Glutamatergic neuron (in vitro differentiated cells): ENCODE measurements at regions not wholly inside any gene's neighbourhood (a gene's known extent, or its start where the extent isn't known, plus 50 kb on each side); places are given as distances from the start of the nearest gene placed in this dataset.

Source experiments
- DNase-seq: peaks from one replicate; pipeline ENCODE4 v3.0.0; 2022
- H3K27ac Mint-ChIP-seq: one replicate; pipeline ENCODE4 v1.8.0; 2020; ENCODE audit warnings: mild to moderate bottlenecking, mixed read lengths, inconsistent platforms; ENCODE audit not compliant: unreplicated experiment
- H3K27me3 Mint-ChIP-seq: one replicate; pipeline ENCODE4 v1.8.0; 2020; ENCODE audit warnings: mild to moderate bottlenecking, moderate library complexity, mixed read lengths, inconsistent platforms; ENCODE audit not compliant: unreplicated experiment
- H3K36me3 Mint-ChIP-seq: one replicate; pipeline ENCODE4 v1.8.0; 2020; ENCODE audit warnings: mild to moderate bottlenecking, mixed read lengths, inconsistent platforms; ENCODE audit not compliant: unreplicated experiment
- H3K4me1 Mint-ChIP-seq: one replicate; pipeline ENCODE4 v1.8.0; 2020; ENCODE audit warnings: mild to moderate bottlenecking, low read depth, mixed read lengths, inconsistent platforms; ENCODE audit not compliant: unreplicated experiment
- H3K4me3 Mint-ChIP-seq: one replicate; pipeline ENCODE4 v1.8.0; 2020; ENCODE audit warnings: mild to moderate bottlenecking, mixed read lengths, inconsistent platforms; ENCODE audit not compliant: unreplicated experiment
- H3K9me3 Mint-ChIP-seq: one replicate; pipeline ENCODE4 v1.8.0; 2020; ENCODE audit warnings: mild to moderate bottlenecking, moderate library complexity, mixed read lengths, inconsistent platforms; ENCODE audit not compliant: unreplicated experiment
- CTCF ChIP-seq: fragments of 200-600 bp; sonication (generic); IDR thresholded peaks from one replicate; pipeline ENCODE4 v1.5.0; 2021; ENCODE audit not compliant: partially characterized antibody, unreplicated experiment

GRCh38 chr20:19944772-19945459, 72.2 kb upstream of the NAA20 start:
- H3K4me1 Mint-ChIP-seq = peaks cover 9% of the 10 kb centered on the region
- no peak overlapping the region for H3K4me3 Mint-ChIP-seq
- H3K36me3 Mint-ChIP-seq = peaks cover 16% of the 10 kb centered on the region
- DNase-seq = no peak
- peaks cover 5% of the 10 kb centered on the region for H3K9me3 Mint-ChIP-seq
- H3K27ac Mint-ChIP-seq = no peak overlapping the region
- peaks cover 4% of the 10 kb centered on the region for H3K27me3 Mint-ChIP-seq
- no peak for TF ChIP-seq CTCF

- Mint-ChIP-seq H3K9me3 (peaks cover 5% of the 10 kb centered on the region), H3K27me3 (peaks cover 4% of the 10 kb centered on the region), H3K4me1 (peaks cover 9% of the 10 kb centered on the region), H3K36me3 (peaks cover 9% of the 10 kb centered on the region), H3K27ac (no peak overlapping the region), H3K4me3 (no peak overlapping the region)
- no peak for DNase-seq
- no peak for TF ChIP-seq CTCF
These were observed 71.2 kb upstream of the NAA20 start for GRCh38 chr20:19945732-19946670.

- no peak for TF ChIP-seq CTCF
- Mint-ChIP-seq H3K4me3 (no peak overlapping the region), H3K27me3 (peaks cover 6% of the 10 kb centered on the region), H3K27ac (peak overlapping the region; percentile 90), H3K4me1 (peaks cover 13% of the 10 kb centered on the region), H3K36me3 (peaks cover 4% of the 10 kb centered on the region), H3K9me3 (peaks cover 5% of the 10 kb centered on the region)
- no peak for DNase-seq
These were observed 69.4 kb upstream of the NAA20 start for GRCh38 chr20:19947611-19948264.

- Mint-ChIP-seq H3K27me3 (peaks cover 6% of the 10 kb centered on the region), H3K27ac (no peak overlapping the region), H3K4me3 (no peak overlapping the region), H3K9me3 (peaks cover 5% of the 10 kb centered on the region), H3K4me1 (peaks cover 13% of the 10 kb centered on the region), H3K36me3 (peaks cover 4% of the 10 kb centered on the region)
- TF ChIP-seq CTCF = no peak
- DNase-seq = no peak
These were observed 67.8 kb upstream of the NAA20 start for GRCh38 chr20:19949195-19949867.
